ENCODE measurements at regions not wholly inside any gene's neighbourhood (a gene's known extent, or its start where the extent isn't known, plus 50 kb on each side); places are given as distances from the start of the nearest gene placed in this dataset.

DNA sequence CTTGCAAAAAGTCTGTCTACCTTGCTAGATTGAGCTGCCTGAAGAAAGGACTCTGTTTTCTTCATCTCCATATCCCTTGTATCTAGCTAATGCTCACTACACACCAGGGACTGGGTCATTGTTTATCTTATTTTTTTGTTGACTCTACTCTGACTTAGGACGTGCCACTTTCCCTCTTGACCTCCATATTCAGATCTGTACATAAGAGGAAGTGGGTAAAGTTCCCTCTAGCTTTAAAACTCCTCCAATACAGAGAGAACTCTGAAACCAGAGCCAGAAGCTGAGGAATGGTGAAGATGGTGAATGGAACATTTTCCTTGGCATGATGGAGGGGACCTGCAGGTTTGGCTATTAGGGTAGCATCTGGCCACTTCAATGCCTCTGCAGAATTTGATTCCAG, 2026.1 kb upstream of the TENM3 start:
- Histone ChIP-seq H3K27me3 (ENCODE audit: control insufficient read depth, insufficient read depth, low read length) (no peaks in the 10 kb centered on the region), H3K4me1 (ENCODE audit: control insufficient read depth, insufficient read depth, low read length) (no peaks in the 10 kb centered on the region), H3K9me3 (ENCODE audit: control insufficient read depth, low read depth, low read length) (no peaks in the 10 kb centered on the region), H3K36me3 (ENCODE audit: control insufficient read depth, insufficient read depth, low read length) (no peaks in the 10 kb centered on the region), H3K4me3 (ENCODE audit: low read length) (no peak overlapping the region), H3K27ac (ENCODE audit: low read length) (no peak overlapping the region)
- no CpG with 5 or more reads among the region's 1 CpG for WGBS (ENCODE audit: insufficient coverage, low lambda C conversion rate)
- DNase-seq: no peak

DNA sequence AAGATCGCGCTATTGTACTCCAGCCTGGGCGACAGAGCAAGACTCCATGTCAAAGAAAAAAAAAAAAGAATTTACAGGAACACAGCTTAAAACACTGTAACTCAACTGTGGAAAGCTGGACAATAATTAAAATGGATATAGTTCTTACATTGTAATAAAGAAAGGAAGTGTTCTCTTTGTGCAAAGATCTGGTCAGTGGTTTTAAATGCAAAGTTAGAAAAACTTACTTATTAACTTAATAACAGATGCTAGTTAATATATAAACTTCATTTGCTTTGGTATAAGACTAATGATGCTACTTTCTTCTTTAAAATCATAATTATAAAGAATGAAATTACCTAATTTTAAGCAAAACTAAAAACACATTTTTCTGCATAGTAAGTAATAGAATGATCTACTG, 2024.1 kb upstream of the TENM3 start:
- no peaks in the 10 kb centered on the region for H3K36me3 ChIP-seq (ENCODE audit: control insufficient read depth, insufficient read depth, low read length)
- no peak overlapping the region for H3K4me3 ChIP-seq (ENCODE audit: low read length)
- H3K4me1 ChIP-seq (ENCODE audit: control insufficient read depth, insufficient read depth, low read length): no peaks in the 10 kb centered on the region
- no peak for DNase-seq
- no peaks in the 10 kb centered on the region for H3K9me3 ChIP-seq (ENCODE audit: control insufficient read depth, low read depth, low read length)
- WGBS (ENCODE audit: insufficient coverage, low lambda C conversion rate): 100% methylated on average over 3 of the region's 3 CpGs
- no peak overlapping the region for H3K27ac ChIP-seq (ENCODE audit: low read length)
- no peaks in the 10 kb centered on the region for H3K27me3 ChIP-seq (ENCODE audit: control insufficient read depth, insufficient read depth, low read length)

DNA sequence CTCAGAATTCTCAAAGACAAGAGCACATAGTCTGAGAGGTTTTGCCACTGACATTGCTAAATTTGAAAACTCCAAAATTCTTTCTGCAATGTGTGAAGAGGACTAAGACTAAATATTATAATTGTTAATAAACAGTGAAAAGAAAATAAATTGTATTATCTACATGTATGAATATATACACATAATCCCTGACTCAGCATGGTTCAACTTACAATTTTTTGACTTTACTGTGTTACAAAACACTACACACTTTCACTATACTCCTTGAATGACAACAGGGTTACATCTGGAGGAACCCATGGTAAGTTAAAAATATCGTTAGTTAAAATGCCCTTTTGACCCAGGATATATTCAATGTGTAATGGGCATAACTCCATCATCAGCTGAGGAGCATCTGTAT, 2017.2 kb upstream of the TENM3 start:
- no CpG with 5 or more reads among the region's 1 CpG for WGBS (ENCODE audit: insufficient coverage, low lambda C conversion rate)
- no peaks in the 10 kb centered on the region for H3K9me3 ChIP-seq (ENCODE audit: control insufficient read depth, low read depth, low read length)
- H3K27me3 ChIP-seq (ENCODE audit: control insufficient read depth, insufficient read depth, low read length): no peaks in the 10 kb centered on the region
- H3K4me3 ChIP-seq (ENCODE audit: low read length): no peak overlapping the region
- no peaks in the 10 kb centered on the region for H3K4me1 ChIP-seq (ENCODE audit: control insufficient read depth, insufficient read depth, low read length)
- H3K36me3 ChIP-seq (ENCODE audit: control insufficient read depth, insufficient read depth, low read length): no peaks in the 10 kb centered on the region
- no peak for DNase-seq
- no peak overlapping the region for H3K27ac ChIP-seq (ENCODE audit: low read length)

DNA sequence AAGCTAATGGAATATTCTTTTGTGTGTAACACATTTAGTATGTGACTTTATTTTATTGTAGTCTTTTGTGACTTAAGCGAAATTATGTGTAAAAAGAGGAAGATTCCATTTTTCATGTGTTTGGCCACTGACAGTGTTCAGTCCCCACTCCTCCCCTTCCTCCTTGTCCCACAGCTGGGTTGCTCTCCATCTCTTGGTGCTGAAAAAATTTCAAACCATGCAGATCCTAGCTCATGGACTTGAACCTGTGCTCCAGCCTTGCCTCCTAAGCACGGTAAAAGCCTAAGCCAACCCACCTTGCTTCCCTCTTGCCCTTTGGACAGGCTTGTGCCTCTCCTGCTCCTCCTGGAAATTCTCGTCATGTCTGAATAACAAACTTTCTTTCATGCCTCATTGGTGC, 2008.5 kb upstream of the TENM3 start:
- H3K4me1 ChIP-seq (ENCODE audit: control insufficient read depth, insufficient read depth, low read length): no peaks in the 10 kb centered on the region
- DNase-seq: no peak
- no peaks in the 10 kb centered on the region for H3K27me3 ChIP-seq (ENCODE audit: control insufficient read depth, insufficient read depth, low read length)
- H3K9me3 ChIP-seq (ENCODE audit: control insufficient read depth, low read depth, low read length): no peaks in the 10 kb centered on the region
- H3K36me3 ChIP-seq (ENCODE audit: control insufficient read depth, insufficient read depth, low read length): no peaks in the 10 kb centered on the region
- H3K4me3 ChIP-seq (ENCODE audit: low read length): no peak overlapping the region
- WGBS (ENCODE audit: insufficient coverage, low lambda C conversion rate): no CpG with 5 or more reads among the region's 3 CpGs
- H3K27ac ChIP-seq (ENCODE audit: low read length): no peak overlapping the region

DNA sequence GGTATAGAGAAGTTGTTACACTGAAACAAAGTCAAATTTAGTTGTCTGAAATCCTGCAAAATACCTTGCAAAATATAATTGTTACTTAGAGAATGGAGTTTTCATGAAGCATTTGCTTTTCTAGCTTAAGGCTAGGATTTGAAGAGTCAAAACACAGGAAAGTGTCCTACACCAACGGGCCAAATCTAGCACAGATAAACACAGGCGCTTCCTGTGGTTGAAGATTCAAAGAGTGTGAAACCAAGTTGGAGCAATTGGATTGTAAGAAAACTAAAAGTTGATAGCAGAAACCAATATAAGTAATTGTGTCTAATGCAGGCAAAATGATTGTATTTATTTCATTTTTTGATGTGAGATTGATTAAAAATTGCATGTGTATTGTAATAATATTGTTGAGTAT, 2002.5 kb upstream of the TENM3 start:
- DNase-seq: no peak
- H3K9me3 ChIP-seq (ENCODE audit: control insufficient read depth, low read depth, low read length): no peaks in the 10 kb centered on the region
- no peaks in the 10 kb centered on the region for H3K4me1 ChIP-seq (ENCODE audit: control insufficient read depth, insufficient read depth, low read length)
- 100% methylated on average over 1 of the region's 2 CpGs for WGBS (ENCODE audit: insufficient coverage, low lambda C conversion rate)
- no peak overlapping the region for H3K27ac ChIP-seq (ENCODE audit: low read length)
- H3K27me3 ChIP-seq (ENCODE audit: control insufficient read depth, insufficient read depth, low read length): no peaks in the 10 kb centered on the region
- H3K36me3 ChIP-seq (ENCODE audit: control insufficient read depth, insufficient read depth, low read length): no peaks in the 10 kb centered on the region
- H3K4me3 ChIP-seq (ENCODE audit: low read length): no peak overlapping the region

DNA sequence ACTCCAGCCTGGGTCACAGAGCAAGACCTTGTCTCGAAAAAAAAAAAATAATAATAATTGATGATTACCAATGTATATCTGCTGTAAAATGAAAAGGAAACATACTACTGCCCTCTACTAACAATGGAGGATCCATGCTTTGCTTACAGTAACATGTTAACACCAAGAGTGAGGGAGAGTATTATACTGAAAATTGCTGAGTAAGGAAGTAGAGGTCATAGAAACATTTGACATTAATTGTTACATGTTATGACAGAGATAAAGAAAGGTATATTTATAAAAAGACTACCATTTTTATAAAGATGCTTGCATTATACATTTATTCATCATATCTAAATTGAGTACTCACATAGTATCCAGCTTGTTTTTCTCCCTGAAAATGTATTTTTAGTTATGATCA, 1989.8 kb upstream of the TENM3 start:
- Histone ChIP-seq H3K27me3 (ENCODE audit: control insufficient read depth, insufficient read depth, low read length) (no peaks in the 10 kb centered on the region), H3K36me3 (ENCODE audit: control insufficient read depth, insufficient read depth, low read length) (no peaks in the 10 kb centered on the region), H3K27ac (ENCODE audit: low read length) (no peak overlapping the region), H3K4me1 (ENCODE audit: control insufficient read depth, insufficient read depth, low read length) (no peaks in the 10 kb centered on the region), H3K9me3 (ENCODE audit: control insufficient read depth, low read depth, low read length) (no peaks in the 10 kb centered on the region), H3K4me3 (ENCODE audit: low read length) (no peak overlapping the region)
- no peak for DNase-seq
- WGBS (ENCODE audit: insufficient coverage, low lambda C conversion rate): no CpG with 5 or more reads among the region's 1 CpG

DNA sequence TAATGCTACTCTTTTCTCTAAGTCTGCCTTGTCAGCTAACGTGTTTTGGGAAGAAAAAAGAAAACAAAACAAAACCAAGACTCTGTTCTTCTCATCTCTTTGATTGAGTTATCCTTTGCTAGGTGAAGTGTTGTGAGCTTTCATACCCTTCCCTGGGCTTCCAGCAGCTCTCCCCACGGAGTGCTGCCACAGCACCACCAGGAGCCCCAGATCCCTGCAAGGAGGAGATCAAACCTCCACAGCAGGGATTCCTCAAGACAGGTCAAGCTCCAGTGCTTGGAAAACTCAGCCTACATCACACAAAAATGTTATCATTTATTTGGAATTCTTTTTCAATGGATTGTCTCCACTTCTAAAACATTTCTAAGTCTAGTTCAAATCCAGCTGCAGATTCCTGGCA, 1981.9 kb upstream of the TENM3 start:
- H3K27me3 ChIP-seq (ENCODE audit: control insufficient read depth, insufficient read depth, low read length): no peaks in the 10 kb centered on the region
- no peaks in the 10 kb centered on the region for H3K9me3 ChIP-seq (ENCODE audit: control insufficient read depth, low read depth, low read length)
- H3K4me1 ChIP-seq (ENCODE audit: control insufficient read depth, insufficient read depth, low read length): no peaks in the 10 kb centered on the region
- DNase-seq: no peak
- H3K4me3 ChIP-seq (ENCODE audit: low read length): no peak overlapping the region
- no peak overlapping the region for H3K27ac ChIP-seq (ENCODE audit: low read length)
- H3K36me3 ChIP-seq (ENCODE audit: control insufficient read depth, insufficient read depth, low read length): no peaks in the 10 kb centered on the region
- 80% methylated on average over 1 of the region's 2 CpGs for WGBS (ENCODE audit: insufficient coverage, low lambda C conversion rate)

DNA sequence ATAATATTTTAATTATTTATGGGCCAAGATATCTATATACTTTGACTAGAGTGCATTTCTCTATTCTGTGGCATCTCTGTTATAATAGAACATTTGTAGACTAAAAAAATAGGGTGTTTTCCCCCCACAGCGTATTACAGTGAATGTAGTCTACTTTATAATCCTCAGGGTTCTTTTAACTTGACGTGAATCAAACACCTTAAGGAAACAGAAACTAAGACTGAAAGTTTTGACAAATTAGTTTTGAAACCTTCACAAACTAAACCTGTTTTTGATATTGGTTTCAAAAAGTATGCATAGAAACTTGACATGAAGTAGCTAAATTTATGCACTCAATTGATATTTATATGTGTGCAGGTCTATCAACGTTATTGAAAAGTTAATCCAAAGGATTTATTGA, 1963.1 kb upstream of the TENM3 start:
- no peak overlapping the region for H3K27ac ChIP-seq (ENCODE audit: low read length)

DNA sequence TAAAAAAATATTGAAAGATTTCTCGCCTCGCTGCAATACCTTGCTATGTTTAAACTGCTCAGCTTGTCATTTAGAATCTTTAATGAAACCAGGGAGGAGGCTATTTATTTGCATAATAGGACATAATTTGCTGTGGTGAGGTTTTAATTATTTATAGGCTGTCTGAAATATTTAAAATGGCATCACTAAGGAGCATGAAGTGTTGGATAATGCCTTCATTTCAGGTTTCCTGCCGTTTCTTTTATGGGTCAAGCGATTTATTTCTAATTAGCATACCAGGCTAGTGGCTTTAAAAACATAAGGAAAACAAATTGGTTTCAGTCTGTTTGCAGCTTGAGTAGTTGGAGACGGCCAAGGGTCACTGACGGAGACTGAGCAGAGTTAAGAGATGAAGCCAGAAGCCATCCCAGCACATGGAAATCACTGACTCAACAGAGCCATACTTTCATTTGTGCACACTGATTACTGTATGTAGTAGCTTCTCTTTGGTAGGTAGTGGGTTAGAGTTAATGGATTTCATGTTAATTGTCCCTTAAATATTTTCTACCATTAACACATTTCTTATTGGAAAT, 1962.4 kb upstream of the TENM3 start:
- Histone ChIP-seq H3K4me1 (ENCODE audit: control insufficient read depth, insufficient read depth, low read length) (no peaks in the 10 kb centered on the region), H3K27me3 (ENCODE audit: control insufficient read depth, insufficient read depth, low read length) (no peaks in the 10 kb centered on the region), H3K36me3 (ENCODE audit: control insufficient read depth, insufficient read depth, low read length) (no peaks in the 10 kb centered on the region), H3K4me3 (ENCODE audit: low read length) (no peak overlapping the region), H3K9me3 (ENCODE audit: control insufficient read depth, low read depth, low read length) (no peaks in the 10 kb centered on the region), H3K27ac (ENCODE audit: low read length) (no peak overlapping the region)
- no peak for DNase-seq
- WGBS (ENCODE audit: insufficient coverage, low lambda C conversion rate): 86% methylated on average over 5 of the region's 6 CpGs

More for the DNA sequence above, 1963.1 kb upstream of the TENM3 start:
- DNase-seq: no peak
- no peaks in the 10 kb centered on the region for H3K9me3 ChIP-seq (ENCODE audit: control insufficient read depth, low read depth, low read length)
- no peak overlapping the region for H3K4me3 ChIP-seq (ENCODE audit: low read length)
- no peaks in the 10 kb centered on the region for H3K36me3 ChIP-seq (ENCODE audit: control insufficient read depth, insufficient read depth, low read length)
- 100% methylated on average over 1 of the region's 3 CpGs for WGBS (ENCODE audit: insufficient coverage, low lambda C conversion rate)
- no peaks in the 10 kb centered on the region for H3K4me1 ChIP-seq (ENCODE audit: control insufficient read depth, insufficient read depth, low read length)
- no peaks in the 10 kb centered on the region for H3K27me3 ChIP-seq (ENCODE audit: control insufficient read depth, insufficient read depth, low read length)

DNA sequence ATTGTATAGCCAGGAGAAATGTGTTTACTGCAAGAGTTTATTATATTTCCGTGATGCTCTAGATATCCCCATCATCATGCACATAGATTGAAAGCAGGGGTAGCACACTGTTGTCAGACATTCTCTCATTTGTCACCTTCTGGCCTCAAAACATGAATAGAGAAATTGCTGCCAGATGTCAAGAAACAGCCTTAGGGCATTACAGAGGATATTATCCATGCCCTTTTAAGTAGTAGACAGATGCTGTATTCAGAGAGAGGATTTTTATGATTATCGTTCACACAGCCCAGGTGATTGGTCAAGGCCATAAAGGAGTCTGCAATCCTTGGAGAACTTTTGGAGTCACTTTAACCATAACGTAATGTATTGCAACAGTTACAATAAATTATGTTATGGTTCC, 1961.5 kb upstream of the TENM3 start:
- Histone ChIP-seq H3K36me3 (ENCODE audit: control insufficient read depth, insufficient read depth, low read length) (no peaks in the 10 kb centered on the region), H3K4me1 (ENCODE audit: control insufficient read depth, insufficient read depth, low read length) (no peaks in the 10 kb centered on the region), H3K9me3 (ENCODE audit: control insufficient read depth, low read depth, low read length) (no peaks in the 10 kb centered on the region), H3K4me3 (ENCODE audit: low read length) (no peak overlapping the region), H3K27me3 (ENCODE audit: control insufficient read depth, insufficient read depth, low read length) (no peaks in the 10 kb centered on the region), H3K27ac (ENCODE audit: low read length) (no peak overlapping the region)
- WGBS (ENCODE audit: insufficient coverage, low lambda C conversion rate): 71% methylated on average over 1 of the region's 3 CpGs
- no peak for DNase-seq

DNA sequence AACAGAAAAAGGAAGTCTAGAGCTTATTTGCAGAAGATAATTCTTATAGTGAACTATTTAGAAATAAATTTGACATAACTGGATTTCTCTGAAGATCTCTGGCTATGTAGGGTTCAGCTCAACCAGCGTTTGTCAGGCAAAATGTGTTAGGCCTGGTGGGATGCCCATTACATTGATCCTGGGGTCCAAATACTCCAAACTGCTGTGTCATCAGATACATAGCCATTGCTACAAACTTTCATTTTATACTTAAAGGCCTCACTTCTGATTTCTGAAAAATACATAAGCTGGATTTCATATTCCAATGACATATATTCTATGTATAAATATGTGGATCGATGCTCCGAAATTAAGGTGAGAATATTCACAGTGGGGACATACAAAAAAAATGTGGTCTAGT, 1958.9 kb upstream of the TENM3 start:
- Histone ChIP-seq H3K27ac (ENCODE audit: low read length) (no peak overlapping the region), H3K9me3 (ENCODE audit: control insufficient read depth, low read depth, low read length) (no peaks in the 10 kb centered on the region), H3K4me1 (ENCODE audit: control insufficient read depth, insufficient read depth, low read length) (no peaks in the 10 kb centered on the region), H3K27me3 (ENCODE audit: control insufficient read depth, insufficient read depth, low read length) (no peaks in the 10 kb centered on the region), H3K36me3 (ENCODE audit: control insufficient read depth, insufficient read depth, low read length) (no peaks in the 10 kb centered on the region), H3K4me3 (ENCODE audit: low read length) (no peak overlapping the region)
- no peak for DNase-seq
- 75% methylated on average over 2 of the region's 3 CpGs for WGBS (ENCODE audit: insufficient coverage, low lambda C conversion rate)
